ENCODE measurements at regions not wholly inside any gene's neighbourhood (a gene's known extent, or its start where the extent isn't known, plus 50 kb on each side); places are given as distances from the start of the nearest gene placed in this dataset.

DNA sequence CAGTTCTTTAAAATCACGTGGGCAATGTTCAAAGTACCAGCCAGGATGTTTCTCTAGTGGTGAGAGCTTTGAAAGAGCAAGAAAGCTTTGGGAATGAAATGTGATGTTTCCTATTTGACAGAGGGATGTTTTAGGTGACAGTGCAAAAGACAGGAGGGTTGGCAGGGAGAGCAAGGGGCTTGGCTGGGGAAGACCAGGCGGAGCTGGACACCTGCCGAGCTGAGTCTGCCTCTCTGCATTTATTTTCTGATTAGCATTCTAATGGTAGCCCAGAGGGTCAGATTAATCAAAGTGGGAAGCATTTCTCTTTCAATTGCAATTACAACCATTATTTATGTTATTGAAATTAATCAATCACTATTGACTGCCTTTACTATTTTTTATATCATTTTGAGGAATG, 145.4 kb upstream of the RAB12 start:
- no peak overlapping the region for H3K9ac ChIP-seq (replicated peaks; ENCODE audit: extremely low read depth, insufficient read depth, low read length)
- BruUV-seq (replicated peaks) = no TSS peak
- H3K79me2 ChIP-seq (ENCODE audit: control insufficient read depth, insufficient read depth, low read length) = no peaks in the 10 kb centered on the region
- TF ChIP-seq JUN (IDR thresholded peaks at IDR 0.05; ENCODE audit: borderline replicate concordance, insufficient read depth, insufficient read length, low read depth) (no peak), POLR2A (IDR thresholded peaks at IDR 0.05; ENCODE audit: low read depth, low read length) (no peak)
- FAIRE-seq (no peak), DNase-seq (ENCODE audit: low read depth, low spot score) (no peak)
- ChIA-PET POLR2A (no interaction called here), CTCF (no interaction called here)
- H3K9me3 ChIP-seq (replicated peaks; ENCODE audit: control insufficient read depth, insufficient read depth, low read length) = no peaks in the 10 kb centered on the region
- H4K20me1 ChIP-seq (replicated peaks; ENCODE audit: control insufficient read depth, extremely low read depth, insufficient read depth, low read length) = no peaks in the 10 kb centered on the region
- H3K36me3 ChIP-seq (ENCODE audit: control insufficient read depth in 2 of 2, extremely low read depth in 1 of 2, insufficient read depth in 2 of 2, low read length in 2 of 2) = no peaks in the 10 kb centered on the region
- H3K4me3 ChIP-seq (replicated peaks in 1 of 3; ENCODE audit: insufficient read depth in 1 of 3, low read depth in 1 of 3, low read length in 3 of 3) = no peak overlapping the region
- intact Hi-C loops (cut with micrococcal nuclease) = no loop called here
- no peaks in the 10 kb centered on the region for H3K9me1 ChIP-seq (replicated peaks; ENCODE audit: control insufficient read depth, extremely low read depth, insufficient read depth, low read length)
- dilution Hi-C loops (cut with MboI; ENCODE audit: extremely low pct_ligation_motif_present, low sequenced_read_pairs) = no loop called here
- H2AFZ ChIP-seq (ENCODE audit: low read depth, low read length) = no peak overlapping the region
- H3K27me3 ChIP-seq (ENCODE audit: control insufficient read depth in 2 of 2, insufficient read depth in 2 of 2, low read length in 2 of 2) = no peaks in the 10 kb centered on the region
- H3K4me2 ChIP-seq (ENCODE audit: insufficient read depth, low read length) = no peak overlapping the region
- no peak overlapping the region for H3K27ac ChIP-seq (ENCODE audit: insufficient read depth, low read depth, low read length)
- H3K4me1 ChIP-seq (ENCODE audit: control insufficient read depth, extremely low read depth, insufficient read depth, low read length) = peaks cover 2% of the 10 kb centered on the region

DNA sequence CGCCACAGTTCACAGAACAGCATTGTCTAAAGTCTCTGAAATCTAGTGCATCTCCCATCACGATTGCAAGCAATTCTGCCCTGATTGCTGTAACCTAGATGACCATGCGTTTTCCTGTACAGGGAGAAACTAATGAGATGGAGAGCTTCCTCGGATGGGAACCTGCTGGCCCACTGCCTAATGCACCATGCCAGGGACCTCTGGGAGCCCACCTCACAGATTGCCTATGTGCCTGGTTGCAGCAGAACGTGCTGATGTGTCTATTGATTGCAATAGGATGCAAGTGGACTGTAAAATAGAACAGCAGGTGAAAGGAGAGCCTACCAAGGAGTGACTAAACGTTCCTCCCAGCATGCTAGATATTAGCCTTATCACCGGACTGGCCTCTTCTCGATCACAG, 141.0 kb upstream of the RAB12 start:
- dilution Hi-C loops (cut with MboI; ENCODE audit: extremely low pct_ligation_motif_present, low sequenced_read_pairs) = no loop called here
- TF ChIP-seq EZH2 (IDR thresholded peaks at IDR 0.05; ENCODE audit: borderline replicate concordance, low read depth, low read length, severe bottlenecking) (no peak), FOS (IDR thresholded peaks at IDR 0.05; ENCODE audit: borderline replicate concordance, insufficient read depth, low read length) (no peak), GATA2 (IDR thresholded peaks at IDR 0.05; ENCODE audit: insufficient read depth, insufficient read length, low read depth, low read length) (no peak), POLR2AphosphoS5 (IDR thresholded peaks at IDR 0.05; ENCODE audit: insufficient read depth, low read depth, low read length) (no peak), JUN (IDR thresholded peaks at IDR 0.05; ENCODE audit: borderline replicate concordance, insufficient read depth, insufficient read length, low read depth) (no peak), MYC (IDR thresholded peaks at IDR 0.05; ENCODE audit: low read depth, low read length) (no peak), POLR2A (IDR thresholded peaks at IDR 0.05; ENCODE audit: low read depth, low read length) (no peak)
- TF ChIP-seq, protein P1, sequence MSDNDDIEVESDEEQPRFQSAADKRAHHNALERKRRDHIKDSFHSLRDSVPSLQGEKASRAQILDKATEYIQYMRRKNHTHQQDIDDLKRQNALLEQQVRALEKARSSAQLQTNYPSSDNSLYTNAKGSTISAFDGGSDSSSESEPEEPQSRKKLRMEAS (IDR thresholded peaks at IDR 0.05; ENCODE audit: insufficient read depth, insufficient read length) = no peak
- TF ChIP-seq, protein P2, sequence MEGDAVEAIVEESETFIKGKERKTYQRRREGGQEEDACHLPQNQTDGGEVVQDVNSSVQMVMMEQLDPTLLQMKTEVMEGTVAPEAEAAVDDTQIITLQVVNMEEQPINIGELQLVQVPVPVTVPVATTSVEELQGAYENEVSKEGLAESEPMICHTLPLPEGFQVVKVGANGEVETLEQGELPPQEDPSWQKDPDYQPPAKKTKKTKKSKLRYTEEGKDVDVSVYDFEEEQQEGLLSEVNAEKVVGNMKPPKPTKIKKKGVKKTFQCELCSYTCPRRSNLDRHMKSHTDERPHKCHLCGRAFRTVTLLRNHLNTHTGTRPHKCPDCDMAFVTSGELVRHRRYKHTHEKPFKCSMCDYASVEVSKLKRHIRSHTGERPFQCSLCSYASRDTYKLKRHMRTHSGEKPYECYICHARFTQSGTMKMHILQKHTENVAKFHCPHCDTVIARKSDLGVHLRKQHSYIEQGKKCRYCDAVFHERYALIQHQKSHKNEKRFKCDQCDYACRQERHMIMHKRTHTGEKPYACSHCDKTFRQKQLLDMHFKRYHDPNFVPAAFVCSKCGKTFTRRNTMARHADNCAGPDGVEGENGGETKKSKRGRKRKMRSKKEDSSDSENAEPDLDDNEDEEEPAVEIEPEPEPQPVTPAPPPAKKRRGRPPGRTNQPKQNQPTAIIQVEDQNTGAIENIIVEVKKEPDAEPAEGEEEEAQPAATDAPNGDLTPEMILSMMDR (IDR thresholded peaks at IDR 0.05; ENCODE audit: extremely low read depth in 1 of 2, insufficient read depth in 1 of 2, low read depth in 1 of 2, low read length in 2 of 2) = no peak
- CTCF ChIA-PET = interaction anchor here (0.7 to 5.1 kb wide), 5 partner anchors 11 to 1246 kb away, joined by 3 to 40 read pairs (median 3); no protein-coding TSS in a partner anchor

More for the DNA sequence above, 141.0 kb upstream of the RAB12 start:
- Histone ChIP-seq H3K4me1 (ENCODE audit: control insufficient read depth, extremely low read depth, insufficient read depth, low read length) (peaks cover 13% of the 10 kb centered on the region), H3K36me3 (ENCODE audit: control insufficient read depth in 2 of 2, extremely low read depth in 1 of 2, insufficient read depth in 2 of 2, low read length in 2 of 2) (no peaks in the 10 kb centered on the region), H3K9me1 (replicated peaks; ENCODE audit: control insufficient read depth, extremely low read depth, insufficient read depth, low read length) (no peaks in the 10 kb centered on the region), H3K4me2 (ENCODE audit: insufficient read depth, low read length) (no peak overlapping the region), H3K27me3 (ENCODE audit: control insufficient read depth in 2 of 2, insufficient read depth in 2 of 2, low read length in 2 of 2) (no peaks in the 10 kb centered on the region), H3K4me3 (replicated peaks in 1 of 3; ENCODE audit: insufficient read depth in 1 of 3, low read depth in 1 of 3, low read length in 3 of 3) (no peak overlapping the region), H2AFZ (ENCODE audit: low read depth, low read length) (no peak overlapping the region), H3K27ac (ENCODE audit: insufficient read depth, low read depth, low read length) (no peak overlapping the region), H3K79me2 (ENCODE audit: control insufficient read depth, insufficient read depth, low read length) (no peaks in the 10 kb centered on the region), H3K9me3 (replicated peaks; ENCODE audit: control insufficient read depth, insufficient read depth, low read length) (no peaks in the 10 kb centered on the region), H3K9ac (replicated peaks; ENCODE audit: extremely low read depth, insufficient read depth, low read length) (no peak overlapping the region), H4K20me1 (replicated peaks; ENCODE audit: control insufficient read depth, extremely low read depth, insufficient read depth, low read length) (no peaks in the 10 kb centered on the region)
- no peak for DNase-seq (ENCODE audit: low read depth, low spot score)
- BruUV-seq (replicated peaks) = no TSS peak
- intact Hi-C loops (cut with micrococcal nuclease) = no loop called here
- POLR2A ChIA-PET = no interaction called here
- FAIRE-seq = no peak
